ENCODE measurements at regions not wholly inside any gene's neighbourhood (a gene's known extent, or its start where the extent isn't known, plus 50 kb on each side); places are given as distances from the start of the nearest gene placed in this dataset.

GRCh38 chr16:26363581-26363980, 671.8 kb downstream of the HS3ST4 start:
- H3K27me3 ChIP-seq (ENCODE audit: insufficient read depth, low read length, poor library complexity), result peaks cover 5% of the 10 kb centered on the region
- H3K4me1 ChIP-seq (ENCODE audit: insufficient read depth, low read length), result no peaks in the 10 kb centered on the region
- H3K4me3 ChIP-seq (ENCODE audit: low read depth in 1 of 2, low read length in 2 of 2), result no peak overlapping the region
- no peak overlapping the region for H3K27ac ChIP-seq (ENCODE audit: low read length)
- DNase-seq (no peak), ATAC-seq (ENCODE audit: insufficient read depth, low read depth) (no peak)
- H2AFZ ChIP-seq (ENCODE audit: low read depth, low read length), result no peak overlapping the region
- no peak for TF ChIP-seq EZH2 (IDR thresholded peaks at IDR 0.05; ENCODE audit: borderline replicate concordance, low read depth, low read length, severe bottlenecking)
- TF ChIP-seq CTCF (IDR thresholded peaks at IDR 0.05; ENCODE audit: borderline replicate concordance, extremely low read depth, low read length, poor library complexity, severe bottlenecking), result no peak
- no peaks in the 10 kb centered on the region for H3K9me3 ChIP-seq (ENCODE audit: insufficient read depth, low read length, severe bottlenecking)
- no peak overlapping the region for H3K9ac ChIP-seq (ENCODE audit: low read depth, low read length)
- no peaks in the 10 kb centered on the region for H4K20me1 ChIP-seq (ENCODE audit: insufficient read depth, low read length)
- H3K36me3 ChIP-seq (ENCODE audit: insufficient read depth, low read length), result no peaks in the 10 kb centered on the region
- H3K4me2 ChIP-seq (ENCODE audit: insufficient read depth, low read length), result no peak overlapping the region
- no peaks in the 10 kb centered on the region for H3K79me2 ChIP-seq (ENCODE audit: insufficient read depth, low read length)

- DNase-seq (no peak), ATAC-seq (ENCODE audit: insufficient read depth, low read depth) (no peak)
- Histone ChIP-seq H3K36me3 (ENCODE audit: insufficient read depth, low read length) (no peaks in the 10 kb centered on the region), H3K27ac (ENCODE audit: low read length) (no peak overlapping the region), H3K4me2 (ENCODE audit: insufficient read depth, low read length) (no peak overlapping the region), H3K4me3 (ENCODE audit: low read depth in 1 of 2, low read length in 2 of 2) (no peak overlapping the region), H2AFZ (ENCODE audit: low read depth, low read length) (no peak overlapping the region), H3K9me3 (ENCODE audit: insufficient read depth, low read length, severe bottlenecking) (no peaks in the 10 kb centered on the region), H3K79me2 (ENCODE audit: insufficient read depth, low read length) (no peaks in the 10 kb centered on the region), H3K4me1 (ENCODE audit: insufficient read depth, low read length) (no peaks in the 10 kb centered on the region), H3K27me3 (ENCODE audit: insufficient read depth, low read length, poor library complexity) (peaks cover 5% of the 10 kb centered on the region), H3K9ac (ENCODE audit: low read depth, low read length) (no peak overlapping the region), H4K20me1 (ENCODE audit: insufficient read depth, low read length) (no peaks in the 10 kb centered on the region)
- TF ChIP-seq CTCF (IDR thresholded peaks at IDR 0.05; ENCODE audit: borderline replicate concordance, extremely low read depth, low read length, poor library complexity, severe bottlenecking) (no peak), EZH2 (IDR thresholded peaks at IDR 0.05; ENCODE audit: borderline replicate concordance, low read depth, low read length, severe bottlenecking) (no peak)
These were observed 673.6 kb downstream of the HS3ST4 start for GRCh38 chr16:26365161-26365940.

GRCh38 chr16:26371349-26371869, 679.6 kb downstream of the HS3ST4 start:
- Histone ChIP-seq H3K9ac (ENCODE audit: low read depth, low read length) (no peak overlapping the region), H3K79me2 (ENCODE audit: insufficient read depth, low read length) (no peaks in the 10 kb centered on the region), H3K27ac (ENCODE audit: low read length) (no peak overlapping the region), H3K9me3 (ENCODE audit: insufficient read depth, low read length, severe bottlenecking) (peaks cover 6% of the 10 kb centered on the region), H3K36me3 (ENCODE audit: insufficient read depth, low read length) (no peaks in the 10 kb centered on the region), H3K4me2 (ENCODE audit: insufficient read depth, low read length) (no peak overlapping the region), H3K4me1 (ENCODE audit: insufficient read depth, low read length) (no peaks in the 10 kb centered on the region), H3K27me3 (ENCODE audit: insufficient read depth, low read length, poor library complexity) (no peaks in the 10 kb centered on the region), H4K20me1 (ENCODE audit: insufficient read depth, low read length) (no peaks in the 10 kb centered on the region), H2AFZ (ENCODE audit: low read depth, low read length) (no peak overlapping the region), H3K4me3 (ENCODE audit: low read depth in 1 of 2, low read length in 2 of 2) (no peak overlapping the region)
- TF ChIP-seq EZH2 (IDR thresholded peaks at IDR 0.05; ENCODE audit: borderline replicate concordance, low read depth, low read length, severe bottlenecking) (no peak), CTCF (IDR thresholded peaks at IDR 0.05; ENCODE audit: borderline replicate concordance, extremely low read depth, low read length, poor library complexity, severe bottlenecking) (no peak)
- ATAC-seq (ENCODE audit: insufficient read depth, low read depth), result no peak
- DNase-seq, result no peak

All from DND-41 (cell line).